ENCODE measurements at regions not wholly inside any gene's neighbourhood (a gene's known extent, or its start where the extent isn't known, plus 50 kb on each side); places are given as distances from the start of the nearest gene placed in this dataset.

DNA sequence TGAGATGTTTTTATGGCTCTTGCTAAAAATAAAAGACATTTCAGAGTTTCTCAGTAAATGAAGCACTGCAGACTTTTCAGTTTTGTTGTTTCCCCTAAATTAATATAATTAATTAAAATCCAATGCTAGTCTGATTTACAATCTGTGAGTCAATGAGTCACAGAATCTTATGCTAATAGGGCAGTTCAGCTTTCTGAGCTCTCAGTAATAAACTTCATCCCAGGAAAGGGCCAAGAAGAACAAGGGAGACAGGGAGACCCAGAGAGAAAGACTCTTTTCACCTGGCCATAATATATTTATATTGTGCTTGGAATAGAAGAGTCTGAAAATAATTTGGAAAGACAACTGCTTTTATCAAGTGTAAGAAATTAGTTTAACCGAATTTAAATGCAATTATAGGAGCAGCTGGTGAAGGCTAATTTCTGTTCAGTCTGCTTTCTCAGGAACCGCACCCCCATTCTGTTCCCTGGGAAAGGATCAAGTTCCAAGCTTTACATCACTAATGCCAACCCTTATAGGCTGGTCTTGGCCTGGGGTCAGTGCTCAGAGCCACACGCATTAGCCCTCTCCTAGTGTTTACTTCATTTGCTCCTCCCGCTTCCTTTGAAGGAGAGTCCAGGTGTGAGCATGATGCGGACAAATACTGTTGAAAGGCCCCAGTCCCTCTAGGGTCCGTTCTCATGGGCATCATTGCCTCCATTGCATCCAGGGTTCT lies 145.6 kb downstream of the ZBTB18 start:
- TF ChIP-seq CTCF (IDR thresholded peaks at IDR 0.05; ENCODE audit: low read length) (no peak), EZH2 (IDR thresholded peaks at IDR 0.05; ENCODE audit: borderline replicate concordance, low read length) (no peak)
